COLO668 (cell line): ENCODE measurements at regions not wholly inside any gene's neighbourhood (a gene's known extent, or its start where the extent isn't known, plus 50 kb on each side); places are given as distances from the start of the nearest gene placed in this dataset.
"Not testable (repeated sequence)": the region's sequence is repeated elsewhere in the genome, so short reads cannot be mapped to it uniquely, and the experiment has no call there.

Experiments used
- DNase-seq: peaks from one replicate; lab custom pipeline; 2025; ENCODE audit not compliant: unreplicated experiment; lab: John Stamatoyannopoulos, UW

GRCh38 chr1:177431123-177431522 is 260.4 kb downstream of the BRINP2 start:
- DNase-seq: no peak

GRCh38 chr1:177429234-177429633 is 258.5 kb downstream of the BRINP2 start:
- DNase-seq: peak; percentile 23

GRCh38 chr1:177427811-177428210 is 257.1 kb downstream of the BRINP2 start:
- DNase-seq: no peak

DNA sequence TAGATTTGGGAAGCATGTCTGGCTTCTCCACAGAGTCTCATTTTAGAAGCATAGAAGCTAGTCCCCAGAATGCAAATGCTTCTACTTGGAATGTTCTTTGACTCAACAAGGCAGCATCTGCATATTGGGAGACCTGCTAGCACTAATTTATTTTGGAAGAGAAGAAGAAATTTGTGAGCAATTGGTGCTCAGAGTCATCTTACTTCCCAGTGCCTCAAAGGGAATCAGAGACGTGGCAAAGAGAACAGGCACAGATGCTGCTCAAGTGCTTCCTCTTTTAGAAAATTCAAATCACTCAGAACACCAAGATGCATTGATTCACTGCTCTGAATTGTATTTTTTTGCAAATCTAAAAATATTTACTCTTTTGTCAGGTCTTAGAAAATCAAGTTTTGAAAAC is 255.7 kb downstream of the BRINP2 start:
- no peak for DNase-seq

GRCh38 chr1:177425199-177425598 is 254.4 kb downstream of the BRINP2 start:
- no peak for DNase-seq

DNA sequence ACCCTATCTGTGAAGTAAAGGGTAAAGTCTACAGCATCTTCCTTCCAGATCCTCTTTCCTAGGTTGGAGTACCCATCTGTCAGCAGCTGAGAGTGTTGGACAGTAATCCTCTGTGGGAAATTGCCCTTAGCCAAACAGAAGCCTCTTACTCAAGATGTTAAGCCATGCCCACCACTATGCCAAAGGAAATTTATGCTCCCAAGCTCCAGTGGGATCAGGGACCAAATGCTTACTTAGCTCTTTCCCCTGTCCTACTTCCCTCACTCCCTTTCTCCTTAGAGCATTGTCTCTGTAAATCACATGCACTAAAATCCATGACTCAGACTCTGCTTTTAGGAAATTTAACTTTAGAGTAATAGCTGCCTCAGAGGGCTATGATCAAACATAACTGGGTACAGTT is 254.0 kb downstream of the BRINP2 start:
- DNase-seq: no peak

DNA sequence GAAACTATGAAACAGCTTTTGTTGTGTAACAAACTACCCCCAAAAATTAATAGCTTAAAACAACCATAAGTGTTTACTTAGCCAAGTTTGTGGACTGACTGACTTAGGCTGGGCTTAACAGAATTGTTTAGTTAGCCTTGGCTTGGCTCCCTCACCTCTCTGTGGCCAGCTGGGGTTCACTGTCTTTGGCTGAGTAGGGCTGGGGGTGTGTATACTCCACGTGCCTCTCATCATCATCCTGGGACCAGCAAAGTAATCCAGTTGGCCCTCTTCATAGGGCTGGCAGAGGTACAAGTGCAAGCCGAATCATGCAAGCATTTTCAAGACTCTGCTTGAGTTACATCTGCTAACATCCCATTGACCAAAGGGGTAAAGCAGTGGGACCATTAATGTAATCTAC is 252.3 kb downstream of the BRINP2 start:
- DNase-seq: no peak

DNA sequence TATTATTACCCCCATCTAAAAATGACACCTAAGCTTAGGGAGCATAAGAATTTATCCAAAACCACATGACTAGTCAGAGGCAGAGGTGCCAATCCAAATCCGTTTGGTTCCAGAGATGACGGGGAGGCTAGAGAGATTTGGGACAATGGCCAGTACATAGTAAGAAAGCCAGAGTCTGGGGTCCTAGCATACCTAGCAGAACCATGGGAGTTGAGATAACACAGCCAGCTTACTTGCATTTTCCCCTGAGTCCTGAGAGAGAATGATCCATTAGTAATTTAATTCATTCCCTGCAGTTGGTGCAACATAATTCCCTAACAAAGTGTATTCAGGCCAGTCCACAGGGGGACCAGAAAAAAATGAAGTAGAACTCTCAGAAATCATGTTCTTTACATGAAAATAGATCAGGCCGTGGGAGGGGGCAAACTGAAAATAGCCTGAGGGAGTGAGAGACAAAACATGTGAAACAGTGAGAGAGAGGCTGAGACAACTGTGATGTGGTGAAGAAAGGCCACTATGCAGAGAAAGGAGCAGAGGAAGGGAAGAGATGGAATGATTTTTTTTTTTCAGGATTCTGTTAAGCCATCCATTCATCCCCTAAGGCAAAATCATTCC is 243.3 kb downstream of the BRINP2 start:
- no peak for DNase-seq

DNA sequence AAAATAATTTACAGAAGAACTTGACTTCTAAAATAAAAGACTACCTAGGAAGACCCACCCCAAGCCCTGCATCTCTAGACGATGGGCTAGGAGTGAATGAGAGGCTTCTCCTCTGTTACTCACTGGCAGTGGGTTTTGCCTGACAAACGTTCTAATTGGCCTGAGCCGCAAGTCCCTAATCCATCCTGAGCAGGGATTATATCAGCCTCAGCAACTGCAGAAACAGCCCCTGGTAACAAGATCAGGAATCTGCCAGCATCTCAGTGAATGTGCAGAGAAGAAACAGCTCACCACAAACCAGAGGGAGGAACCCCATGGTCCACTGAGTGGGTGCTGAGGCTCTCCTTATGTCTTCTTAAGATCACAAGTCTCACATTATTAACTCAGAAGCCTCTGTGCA is 240.6 kb downstream of the BRINP2 start:
- DNase-seq: no peak

- DNase-seq: no peak
These were observed 239.5 kb downstream of the BRINP2 start for GRCh38 chr1:177410179-177410766.

DNA sequence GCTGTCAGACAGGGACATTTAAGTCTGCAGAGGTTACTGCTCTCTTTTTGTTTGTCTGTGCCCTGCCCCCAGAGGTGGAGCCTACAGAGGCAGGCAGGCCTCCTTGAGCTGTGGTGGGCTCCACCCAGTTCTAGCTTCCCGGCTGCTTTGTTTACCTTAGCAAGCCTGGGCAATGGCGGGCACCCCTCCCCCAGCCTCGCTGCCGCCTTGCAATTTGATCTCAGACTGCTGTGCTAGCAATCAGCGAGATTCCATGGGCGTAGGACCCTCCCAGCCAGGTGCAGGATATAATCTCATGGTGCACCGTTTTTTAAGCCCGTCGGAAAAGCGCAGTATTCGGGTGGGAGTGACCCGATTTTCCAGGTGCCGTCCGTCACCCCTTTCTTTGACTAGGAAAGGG is 235.6 kb downstream of the BRINP2 start:
- not testable (repeated sequence) for DNase-seq

- no peak for DNase-seq
These were observed 221.6 kb downstream of the BRINP2 start for GRCh38 chr1:177392336-177392735.

DNA sequence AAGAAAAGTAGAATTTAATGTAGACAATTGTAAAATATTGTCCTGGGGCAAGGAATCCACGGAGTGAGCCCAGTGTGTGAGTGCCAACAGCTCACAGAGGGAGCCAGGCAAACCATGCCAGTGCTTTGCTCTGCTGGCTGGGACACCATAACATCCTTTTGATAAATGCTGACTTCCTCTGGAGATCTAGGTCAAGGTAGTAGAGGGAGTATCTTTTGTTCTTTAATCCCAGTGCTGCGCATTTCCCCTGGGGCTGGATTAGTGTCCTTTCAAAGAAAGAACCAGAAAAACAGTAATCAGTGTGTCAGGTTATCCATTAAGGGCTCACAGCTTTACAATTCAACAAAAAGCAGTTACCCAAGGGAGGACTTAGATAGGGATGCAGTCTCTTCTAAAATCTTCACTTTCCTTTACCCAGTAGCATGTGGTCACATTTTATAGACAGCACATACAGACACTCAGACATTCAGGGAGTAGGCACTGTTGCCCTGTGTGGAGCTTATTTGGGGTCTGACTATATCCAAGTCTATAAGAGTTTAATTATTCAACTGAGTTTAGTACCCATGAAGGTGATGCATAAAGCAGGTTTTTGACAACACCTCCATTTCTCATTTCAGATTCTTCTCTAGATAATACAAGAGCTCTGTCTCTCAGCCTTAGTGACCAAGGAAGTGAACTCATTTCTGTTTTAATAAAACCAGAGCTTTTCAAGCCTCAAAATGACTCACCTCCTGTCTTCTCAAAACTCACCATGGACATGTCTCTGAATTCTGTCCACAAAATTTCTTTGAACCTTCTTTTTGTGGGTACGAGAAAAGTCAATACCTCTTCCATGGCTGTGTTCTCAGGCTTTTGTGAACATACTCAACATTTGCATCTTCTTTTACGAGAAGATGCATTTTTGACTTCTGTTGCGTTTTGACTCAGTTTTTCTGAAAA is 215.3 kb downstream of the BRINP2 start:
- no peak for DNase-seq

- DNase-seq: no peak
These were observed 213.7 kb downstream of the BRINP2 start for GRCh38 chr1:177384461-177384860.

DNA sequence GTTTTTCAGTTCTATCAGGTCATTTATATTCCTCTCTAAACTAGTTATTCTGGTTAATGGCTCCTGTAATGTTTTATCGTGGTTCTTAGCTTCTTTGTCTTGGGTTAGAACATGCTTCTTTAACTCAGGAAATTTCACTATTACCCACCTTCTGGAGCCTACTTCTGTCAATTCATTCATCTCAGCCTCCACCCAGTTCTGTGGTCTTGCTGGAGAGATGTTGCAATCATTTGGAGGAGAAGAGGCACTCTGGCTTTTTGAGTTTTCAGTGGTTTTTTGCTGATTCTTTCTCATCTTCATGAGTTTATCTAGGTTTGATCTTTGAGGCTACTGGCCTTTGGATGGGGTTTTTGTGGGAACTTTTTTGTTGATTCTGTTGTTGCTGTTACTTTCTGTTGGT is 213.0 kb downstream of the BRINP2 start:
- no peak for DNase-seq

DNA sequence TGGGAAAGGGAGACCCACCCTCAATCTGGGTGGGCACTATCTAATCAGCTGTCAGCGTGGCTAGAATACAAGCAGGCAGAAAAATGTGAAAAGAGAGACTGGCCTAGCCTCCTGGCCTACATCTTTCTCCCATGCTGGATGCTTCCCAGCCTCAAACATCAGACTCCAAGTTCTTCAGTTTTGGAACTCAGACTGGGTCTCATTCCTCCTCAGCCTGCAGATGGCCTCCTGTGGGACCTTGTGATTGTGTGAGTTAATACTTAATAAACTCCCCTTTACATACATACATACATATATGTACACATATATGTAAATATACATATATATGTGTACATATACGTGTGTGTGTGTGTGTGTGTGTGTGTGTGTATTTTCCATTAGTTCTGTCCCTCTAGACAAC is 207.1 kb downstream of the BRINP2 start:
- no peak for DNase-seq

DNA sequence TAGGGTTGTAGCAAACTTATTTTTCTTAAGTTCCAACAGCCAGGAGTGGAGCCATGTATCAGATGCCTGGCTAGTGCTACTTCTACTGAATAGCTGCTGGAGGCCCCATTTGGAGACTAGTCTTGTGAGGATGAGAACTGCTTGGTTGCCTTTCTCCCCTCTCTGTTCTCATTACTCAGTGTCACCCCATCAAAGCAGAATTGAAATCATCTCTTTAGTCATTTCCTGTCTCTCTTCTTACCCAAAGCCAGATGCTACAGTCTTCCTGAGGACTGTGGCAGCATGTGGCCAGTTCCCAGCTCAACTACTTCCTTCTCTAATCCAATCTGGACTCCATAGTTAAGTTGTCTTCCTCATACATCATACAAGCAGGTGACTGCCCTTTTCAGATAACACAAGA is 197.5 kb downstream of the BRINP2 start:
- DNase-seq: no peak

DNA sequence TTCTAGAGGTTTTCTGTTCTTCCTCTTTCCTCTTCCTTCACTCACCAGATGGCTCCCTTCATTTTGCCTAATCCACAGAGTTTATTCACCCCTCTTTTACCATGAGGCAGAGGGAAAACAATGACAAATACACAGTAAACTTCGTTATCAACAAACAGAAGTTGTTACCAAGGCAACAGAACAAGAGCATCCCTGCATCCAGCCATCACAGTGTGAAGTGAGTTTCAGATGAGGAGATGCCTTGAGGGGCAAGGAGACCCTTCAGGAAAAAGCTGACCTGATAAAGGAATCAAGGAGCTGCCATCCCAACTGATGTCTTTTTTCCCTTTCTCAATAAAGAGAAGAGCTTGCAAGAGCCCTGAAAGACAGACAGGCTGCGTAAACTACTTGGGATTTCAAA is 195.3 kb downstream of the BRINP2 start:
- DNase-seq: no peak

GRCh38 chr1:177360791-177361190 is 190.0 kb downstream of the BRINP2 start:
- DNase-seq: no peak

GRCh38 chr1:177356674-177357435 is 186.1 kb downstream of the BRINP2 start:
- DNase-seq: no peak

DNA sequence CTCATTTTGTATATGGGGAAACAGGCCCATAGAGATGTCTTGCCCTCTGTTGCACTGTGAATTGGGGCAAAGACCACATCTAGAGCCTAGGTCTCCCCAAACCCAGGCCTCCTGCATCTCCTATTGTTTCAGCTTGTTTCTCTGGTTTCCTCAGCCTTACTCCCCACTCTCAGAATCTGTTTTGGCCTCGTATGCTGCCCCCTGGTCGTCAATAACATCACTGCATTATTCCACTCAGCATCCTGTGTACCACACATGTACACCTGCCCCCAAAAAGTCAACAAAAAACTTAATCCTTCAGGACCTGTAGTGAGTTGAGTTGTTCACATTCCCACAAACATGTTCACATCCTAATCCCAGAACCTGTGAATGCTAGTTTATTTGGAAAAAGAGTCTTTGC is 184.8 kb downstream of the BRINP2 start:
- DNase-seq: no peak
